Fibroblast of skin of abdomen (primary cell): ENCODE measurements at regions not wholly inside any gene's neighbourhood (a gene's known extent, or its start where the extent isn't known, plus 50 kb on each side); places are given as distances from the start of the nearest gene placed in this dataset.

Experiments
- DNase-seq: peaks from one replicate; pipeline ENCODE4 v3.0.0-alpha.2; 2013

- no peak for DNase-seq
Observed at GRCh38 chr12:115251727-115252126, 567.8 kb upstream of the TBX3 start.

- no peak for DNase-seq
Observed at GRCh38 chr12:115249671-115250278, 565.8 kb upstream of the TBX3 start.

- no peak for DNase-seq
Observed at GRCh38 chr12:115245020-115245419, 561.0 kb upstream of the TBX3 start.

GRCh38 chr12:115243933-115244628, 560.1 kb upstream of the TBX3 start:
- DNase-seq = no peak

GRCh38 chr12:115240251-115240650, 556.3 kb upstream of the TBX3 start:
- DNase-seq = no peak

GRCh38 chr12:115235880-115236279, 551.9 kb upstream of the TBX3 start:
- no peak for DNase-seq

GRCh38 chr12:115233891-115234543, 550.0 kb upstream of the TBX3 start:
- DNase-seq = peak; percentile 61

GRCh38 chr12:115232455-115233156, 548.6 kb upstream of the TBX3 start:
- DNase-seq = peak; percentile 98

GRCh38 chr12:115230606-115231005, 546.6 kb upstream of the TBX3 start:
- DNase-seq = peak; percentile 64

GRCh38 chr12:115229517-115229916, 545.5 kb upstream of the TBX3 start:
- DNase-seq = no peak

- no peak for DNase-seq
Observed at GRCh38 chr12:115228434-115228833, 544.5 kb upstream of the TBX3 start.

GRCh38 chr12:115227137-115227615, 543.2 kb upstream of the TBX3 start:
- DNase-seq = peak; percentile 90

- DNase-seq = no peak
Observed at GRCh38 chr12:115225845-115226244, 541.9 kb upstream of the TBX3 start.

GRCh38 chr12:115223991-115224390, 540.0 kb upstream of the TBX3 start:
- peak; percentile 59 for DNase-seq

- DNase-seq = peak; percentile 82
Observed at GRCh38 chr12:115223322-115223721, 539.3 kb upstream of the TBX3 start.

- DNase-seq = no peak
Observed at GRCh38 chr12:115222220-115222619, 538.2 kb upstream of the TBX3 start.

- DNase-seq = no peak
Observed at GRCh38 chr12:115216301-115216700, 532.3 kb upstream of the TBX3 start.

GRCh38 chr12:115215544-115215943, 531.6 kb upstream of the TBX3 start:
- no peak for DNase-seq

- DNase-seq = no peak
Observed at GRCh38 chr12:115213538-115214016, 529.6 kb upstream of the TBX3 start.

- no peak for DNase-seq
Observed at GRCh38 chr12:115213118-115213517, 529.1 kb upstream of the TBX3 start.

GRCh38 chr12:115212356-115212755, 528.4 kb upstream of the TBX3 start:
- DNase-seq = no peak

- no peak for DNase-seq
Observed at GRCh38 chr12:115210533-115211252, 526.7 kb upstream of the TBX3 start.
